HEK293T (cell line): ENCODE measurements at regions not wholly inside any gene's neighbourhood (a gene's known extent, or its start where the extent isn't known, plus 50 kb on each side); places are given as distances from the start of the nearest gene placed in this dataset.

Experiments
- CTCF ChIA-PET: fragments of 350-600 bp; formaldehyde crosslinking; extraction: SDS; loops from one replicate; lab custom pipeline; 2021; ENCODE audit warnings: antibody characterized with exemption, inconsistent platforms; lab: Yijun Ruan, JAX
- POLR2A ChIA-PET: fragments of 350-600 bp; formaldehyde crosslinking; extraction: SDS; loops from one replicate; lab custom pipeline; 2020; ENCODE audit warnings: antibody characterized with exemption, inconsistent platforms; lab: Yijun Ruan, JAX
- DNase-seq: peaks from one replicate; pipeline ENCODE4 v3.0.0; 2012; ENCODE audit warnings: mixed read lengths; ENCODE audit errors: extremely low spot score
- ARNT ChIP-seq: fragments of 450-650 bp; IDR thresholded peaks from 2 replicates; pipeline ENCODE4 v1.6.1; 2017; ENCODE audit warnings: mild to moderate bottlenecking
- BHLHE40 ChIP-seq: fragments of 450-650 bp; IDR thresholded peaks from 2 replicates; pipeline ENCODE4 v1.6.1; 2016; ENCODE audit warnings: mild to moderate bottlenecking, moderate library complexity, borderline replicate concordance
- CTBP1 ChIP-seq: fragments of 450-650 bp; IDR thresholded peaks from 2 replicates; pipeline ENCODE4 v1.6.1; 2016; ENCODE audit warnings: borderline replicate concordance
- ELF4 ChIP-seq: fragments of 450-650 bp; IDR thresholded peaks from 2 replicates; pipeline ENCODE4 v1.6.1; 2017; ENCODE audit warnings: antibody characterized with exemption
- FOXA1 ChIP-seq: fragments of 450-650 bp; IDR thresholded peaks from 2 replicates; pipeline ENCODE4 v1.6.1; 2016; ENCODE audit warnings: mild to moderate bottlenecking
- FOXK2 ChIP-seq: fragments of 450-650 bp; IDR thresholded peaks from 2 replicates; pipeline ENCODE4 v1.6.1; 2016; ENCODE audit warnings: mild to moderate bottlenecking
- FOXM1 ChIP-seq: fragments of 450-650 bp; IDR thresholded peaks from 2 replicates; pipeline ENCODE4 v1.6.1; 2017; ENCODE audit warnings: mild to moderate bottlenecking, borderline replicate concordance
- HDGF ChIP-seq: fragments of 450-650 bp; IDR thresholded peaks from 2 replicates; pipeline ENCODE4 v1.6.1; 2017; ENCODE audit warnings: antibody characterized with exemption, borderline replicate concordance
- L3MBTL2 ChIP-seq: fragments of 450-650 bp; conservative IDR thresholded peaks from 2 replicates; pipeline ENCODE4 v1.6.1; 2016; ENCODE audit warnings: mild to moderate bottlenecking
- LEF1 ChIP-seq: fragments of 450-650 bp; IDR thresholded peaks from 2 replicates; pipeline ENCODE4 v1.6.1; 2017; ENCODE audit warnings: mild to moderate bottlenecking, borderline replicate concordance
- NFRKB ChIP-seq: fragments of 450-650 bp; IDR thresholded peaks from 2 replicates; pipeline ENCODE4 v1.6.1; 2016; ENCODE audit warnings: mild to moderate bottlenecking, moderate library complexity
- PKNOX1 ChIP-seq: fragments of 450-650 bp; IDR thresholded peaks from 2 replicates; pipeline ENCODE4 v1.6.1; 2016
- SP1 ChIP-seq: fragments of 450-650 bp; IDR thresholded peaks from 2 replicates; pipeline ENCODE4 v1.6.1; 2017
- SUZ12 ChIP-seq: fragments of 450-650 bp; IDR thresholded peaks from 2 replicates; pipeline ENCODE4 v1.6.1; 2016; ENCODE audit warnings: mild to moderate bottlenecking
- TARDBP ChIP-seq: fragments of 450-650 bp; IDR thresholded peaks from 2 replicates; pipeline ENCODE4 v1.6.1; 2016
- ZNF384 ChIP-seq: fragments of 450-650 bp; IDR thresholded peaks from 2 replicates; pipeline ENCODE4 v1.6.1; 2016

DNA sequence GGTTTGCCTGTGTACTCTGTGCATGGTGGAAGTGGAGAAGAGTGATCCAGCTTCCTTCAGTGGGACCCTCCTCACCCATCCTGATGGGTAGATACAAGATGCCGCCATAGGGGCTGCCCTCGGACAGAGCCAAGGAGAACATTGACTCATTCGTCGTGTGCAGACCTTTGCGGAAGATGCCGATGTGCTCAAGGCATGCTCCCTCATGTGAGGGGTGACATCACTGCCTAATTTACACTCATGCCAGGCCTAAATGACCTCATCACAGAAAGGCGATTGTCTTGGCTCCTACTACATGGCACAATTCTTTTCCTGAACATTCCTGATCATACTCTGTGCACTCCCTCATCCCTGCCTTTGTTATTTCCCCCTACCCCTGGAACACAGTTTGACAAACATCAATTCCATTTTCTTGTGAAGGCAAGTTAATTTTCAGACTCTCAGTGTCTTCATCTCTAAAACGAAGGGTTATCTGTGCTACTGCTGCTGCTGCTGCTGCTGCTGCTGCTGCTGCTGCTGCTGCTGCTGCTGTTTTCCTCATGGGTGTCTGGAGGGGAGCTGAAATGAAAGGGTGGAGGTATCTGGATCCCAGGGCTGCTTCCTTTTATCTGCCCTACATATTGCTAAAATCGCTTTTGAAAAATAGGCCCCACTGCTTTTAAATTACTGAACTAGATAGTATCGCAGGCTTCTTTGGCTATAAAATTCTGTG is 146.5 kb upstream of the ARGLU1 start:
- TF ChIP-seq SP1 (no peak), ELF4 (no peak), BHLHE40 (no peak), SUZ12 (no peak), LEF1 (no peak), CTBP1 (no peak), PKNOX1 (no peak), ZNF384 (no peak), TARDBP (no peak), FOXM1 (no peak), FOXK2 (no peak), ARNT (no peak), FOXA1 (no peak), NFRKB (no peak), L3MBTL2 (no peak), HDGF (no peak)
- ChIA-PET CTCF (no interaction called here), POLR2A (no interaction called here)
- no peak for DNase-seq

- POLR2A ChIA-PET: no interaction called here
- DNase-seq: no peak
- CTCF ChIA-PET: no interaction called here
- TF ChIP-seq SUZ12 (no peak), NFRKB (no peak), CTBP1 (no peak), PKNOX1 (no peak), ELF4 (no peak), FOXK2 (no peak), FOXM1 (no peak), LEF1 (no peak), FOXA1 (no peak), HDGF (no peak), ZNF384 (no peak), ARNT (no peak), TARDBP (no peak)
Measured at GRCh38 chr13:106712381-106712780, 144.4 kb upstream of the ARGLU1 start.

- CTCF ChIA-PET: interaction anchor here (0.6 kb wide), 1 partner anchor 65 kb away, joined by 3 read pairs; no protein-coding TSS in a partner anchor
- no peak for DNase-seq
- POLR2A ChIA-PET: no interaction called here
- TF ChIP-seq ARNT: no peak
- no peak for TF ChIP-seq HDGF
- TF ChIP-seq ZNF384: no peak
- no peak for TF ChIP-seq FOXK2
- no peak for TF ChIP-seq TARDBP
- no peak for TF ChIP-seq ELF4
- no peak for TF ChIP-seq L3MBTL2
- no peak for TF ChIP-seq NFRKB
- TF ChIP-seq LEF1: no peak
- TF ChIP-seq SUZ12: no peak
- no peak for TF ChIP-seq BHLHE40
- TF ChIP-seq CTBP1: no peak
Measured at GRCh38 chr13:106710266-106710665, 142.3 kb upstream of the ARGLU1 start.

DNA sequence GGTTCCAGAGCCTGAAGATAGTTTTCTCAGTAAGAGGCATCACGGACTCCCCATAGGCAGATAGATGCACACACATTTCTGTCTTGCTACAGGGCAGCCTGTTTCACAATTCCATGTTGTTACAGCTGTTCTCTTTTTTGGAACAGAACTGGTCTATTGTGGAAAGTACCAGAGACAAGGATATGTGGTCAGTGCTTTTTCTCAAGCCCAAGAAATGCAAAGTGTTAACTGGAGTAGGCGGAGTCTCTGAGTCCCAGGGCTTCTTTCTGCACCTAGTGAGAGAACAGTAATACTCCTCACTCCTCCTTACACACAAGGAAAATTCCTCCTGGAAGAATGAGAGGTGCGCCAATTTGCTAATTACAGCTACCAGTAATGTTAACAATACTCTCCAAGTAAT is 141.6 kb upstream of the ARGLU1 start:
- DNase-seq: no peak
- TF ChIP-seq ZNF384 (no peak), ELF4 (no peak), SP1 (no peak), FOXK2 (no peak), FOXA1 (no peak), SUZ12 (no peak), BHLHE40 (no peak), FOXM1 (no peak), PKNOX1 (no peak), TARDBP (no peak), HDGF (no peak), LEF1 (no peak)
- CTCF ChIA-PET: no interaction called here
- POLR2A ChIA-PET: no interaction called here

GRCh38 chr13:106702505-106702904 is 134.6 kb upstream of the ARGLU1 start:
- POLR2A ChIA-PET: no interaction called here
- TF ChIP-seq CTBP1 (no peak), BHLHE40 (no peak), ARNT (no peak), NFRKB (no peak), TARDBP (no peak), FOXK2 (no peak), ZNF384 (no peak)
- no peak for DNase-seq
- CTCF ChIA-PET: interaction anchor here (0.7 kb wide), 1 partner anchor 1566 kb away, joined by 4 read pairs; no protein-coding TSS in a partner anchor

DNA sequence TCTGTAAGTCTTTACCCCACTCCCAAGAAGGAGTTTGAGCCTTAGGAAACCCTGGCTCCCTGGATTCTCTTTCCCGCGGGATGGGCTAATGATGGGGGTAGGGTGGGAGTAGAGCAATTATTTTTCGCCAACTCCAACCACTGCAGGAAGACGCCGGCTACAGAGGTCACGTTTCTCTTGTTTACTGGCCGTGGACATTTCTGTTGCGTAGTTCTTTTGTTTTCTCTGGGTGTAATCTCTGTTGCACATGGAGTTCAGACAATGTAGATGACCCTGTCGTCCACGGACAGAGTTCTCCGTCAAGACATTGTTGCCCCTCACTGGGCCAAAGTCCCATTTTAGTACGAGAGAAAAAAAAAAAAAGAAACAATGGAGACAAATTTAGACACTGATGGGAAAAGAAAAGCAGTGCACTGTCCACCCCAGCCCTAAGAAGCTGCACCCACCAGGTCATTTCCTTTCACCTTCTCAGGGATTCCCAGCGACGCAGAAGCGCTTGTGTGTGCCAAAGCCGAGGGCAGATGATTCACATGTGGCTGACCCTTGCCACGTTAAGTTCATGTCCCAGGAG is 133.9 kb upstream of the ARGLU1 start:
- TF ChIP-seq SP1: no peak
- no peak for TF ChIP-seq CTBP1
- TF ChIP-seq SUZ12: no peak
- TF ChIP-seq FOXM1: no peak
- TF ChIP-seq PKNOX1: no peak
- CTCF ChIA-PET: interaction anchor here (0.7 kb wide), 1 partner anchor 1567 kb away, joined by 4 read pairs; no protein-coding TSS in a partner anchor
- POLR2A ChIA-PET: no interaction called here
- DNase-seq: no peak
